ENCODE measurements at regions not wholly inside any gene's neighbourhood (a gene's known extent, or its start where the extent isn't known, plus 50 kb on each side); places are given as distances from the start of the nearest gene placed in this dataset.

DNA sequence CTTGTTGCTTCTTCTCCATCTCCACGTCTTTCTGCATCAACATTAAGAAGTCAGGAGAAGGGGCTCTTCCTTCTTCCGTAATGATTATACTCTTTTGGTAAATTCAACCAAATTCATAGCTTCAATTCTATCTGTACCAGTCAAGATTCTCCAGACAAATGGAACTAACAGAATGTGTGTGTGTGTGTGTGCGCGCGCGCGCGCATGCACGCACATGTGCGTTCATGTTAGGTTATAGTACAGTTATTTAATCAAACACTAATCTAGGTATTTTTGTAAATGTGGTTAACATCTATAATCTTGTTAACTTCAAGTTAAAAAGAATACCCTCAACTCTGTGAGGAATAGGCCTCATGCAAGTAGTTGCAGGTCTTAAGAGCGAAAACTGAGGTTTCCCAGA is 150.3 kb upstream of the TAS2R1 start (continued):
- TF ChIP-seq, protein P1, sequence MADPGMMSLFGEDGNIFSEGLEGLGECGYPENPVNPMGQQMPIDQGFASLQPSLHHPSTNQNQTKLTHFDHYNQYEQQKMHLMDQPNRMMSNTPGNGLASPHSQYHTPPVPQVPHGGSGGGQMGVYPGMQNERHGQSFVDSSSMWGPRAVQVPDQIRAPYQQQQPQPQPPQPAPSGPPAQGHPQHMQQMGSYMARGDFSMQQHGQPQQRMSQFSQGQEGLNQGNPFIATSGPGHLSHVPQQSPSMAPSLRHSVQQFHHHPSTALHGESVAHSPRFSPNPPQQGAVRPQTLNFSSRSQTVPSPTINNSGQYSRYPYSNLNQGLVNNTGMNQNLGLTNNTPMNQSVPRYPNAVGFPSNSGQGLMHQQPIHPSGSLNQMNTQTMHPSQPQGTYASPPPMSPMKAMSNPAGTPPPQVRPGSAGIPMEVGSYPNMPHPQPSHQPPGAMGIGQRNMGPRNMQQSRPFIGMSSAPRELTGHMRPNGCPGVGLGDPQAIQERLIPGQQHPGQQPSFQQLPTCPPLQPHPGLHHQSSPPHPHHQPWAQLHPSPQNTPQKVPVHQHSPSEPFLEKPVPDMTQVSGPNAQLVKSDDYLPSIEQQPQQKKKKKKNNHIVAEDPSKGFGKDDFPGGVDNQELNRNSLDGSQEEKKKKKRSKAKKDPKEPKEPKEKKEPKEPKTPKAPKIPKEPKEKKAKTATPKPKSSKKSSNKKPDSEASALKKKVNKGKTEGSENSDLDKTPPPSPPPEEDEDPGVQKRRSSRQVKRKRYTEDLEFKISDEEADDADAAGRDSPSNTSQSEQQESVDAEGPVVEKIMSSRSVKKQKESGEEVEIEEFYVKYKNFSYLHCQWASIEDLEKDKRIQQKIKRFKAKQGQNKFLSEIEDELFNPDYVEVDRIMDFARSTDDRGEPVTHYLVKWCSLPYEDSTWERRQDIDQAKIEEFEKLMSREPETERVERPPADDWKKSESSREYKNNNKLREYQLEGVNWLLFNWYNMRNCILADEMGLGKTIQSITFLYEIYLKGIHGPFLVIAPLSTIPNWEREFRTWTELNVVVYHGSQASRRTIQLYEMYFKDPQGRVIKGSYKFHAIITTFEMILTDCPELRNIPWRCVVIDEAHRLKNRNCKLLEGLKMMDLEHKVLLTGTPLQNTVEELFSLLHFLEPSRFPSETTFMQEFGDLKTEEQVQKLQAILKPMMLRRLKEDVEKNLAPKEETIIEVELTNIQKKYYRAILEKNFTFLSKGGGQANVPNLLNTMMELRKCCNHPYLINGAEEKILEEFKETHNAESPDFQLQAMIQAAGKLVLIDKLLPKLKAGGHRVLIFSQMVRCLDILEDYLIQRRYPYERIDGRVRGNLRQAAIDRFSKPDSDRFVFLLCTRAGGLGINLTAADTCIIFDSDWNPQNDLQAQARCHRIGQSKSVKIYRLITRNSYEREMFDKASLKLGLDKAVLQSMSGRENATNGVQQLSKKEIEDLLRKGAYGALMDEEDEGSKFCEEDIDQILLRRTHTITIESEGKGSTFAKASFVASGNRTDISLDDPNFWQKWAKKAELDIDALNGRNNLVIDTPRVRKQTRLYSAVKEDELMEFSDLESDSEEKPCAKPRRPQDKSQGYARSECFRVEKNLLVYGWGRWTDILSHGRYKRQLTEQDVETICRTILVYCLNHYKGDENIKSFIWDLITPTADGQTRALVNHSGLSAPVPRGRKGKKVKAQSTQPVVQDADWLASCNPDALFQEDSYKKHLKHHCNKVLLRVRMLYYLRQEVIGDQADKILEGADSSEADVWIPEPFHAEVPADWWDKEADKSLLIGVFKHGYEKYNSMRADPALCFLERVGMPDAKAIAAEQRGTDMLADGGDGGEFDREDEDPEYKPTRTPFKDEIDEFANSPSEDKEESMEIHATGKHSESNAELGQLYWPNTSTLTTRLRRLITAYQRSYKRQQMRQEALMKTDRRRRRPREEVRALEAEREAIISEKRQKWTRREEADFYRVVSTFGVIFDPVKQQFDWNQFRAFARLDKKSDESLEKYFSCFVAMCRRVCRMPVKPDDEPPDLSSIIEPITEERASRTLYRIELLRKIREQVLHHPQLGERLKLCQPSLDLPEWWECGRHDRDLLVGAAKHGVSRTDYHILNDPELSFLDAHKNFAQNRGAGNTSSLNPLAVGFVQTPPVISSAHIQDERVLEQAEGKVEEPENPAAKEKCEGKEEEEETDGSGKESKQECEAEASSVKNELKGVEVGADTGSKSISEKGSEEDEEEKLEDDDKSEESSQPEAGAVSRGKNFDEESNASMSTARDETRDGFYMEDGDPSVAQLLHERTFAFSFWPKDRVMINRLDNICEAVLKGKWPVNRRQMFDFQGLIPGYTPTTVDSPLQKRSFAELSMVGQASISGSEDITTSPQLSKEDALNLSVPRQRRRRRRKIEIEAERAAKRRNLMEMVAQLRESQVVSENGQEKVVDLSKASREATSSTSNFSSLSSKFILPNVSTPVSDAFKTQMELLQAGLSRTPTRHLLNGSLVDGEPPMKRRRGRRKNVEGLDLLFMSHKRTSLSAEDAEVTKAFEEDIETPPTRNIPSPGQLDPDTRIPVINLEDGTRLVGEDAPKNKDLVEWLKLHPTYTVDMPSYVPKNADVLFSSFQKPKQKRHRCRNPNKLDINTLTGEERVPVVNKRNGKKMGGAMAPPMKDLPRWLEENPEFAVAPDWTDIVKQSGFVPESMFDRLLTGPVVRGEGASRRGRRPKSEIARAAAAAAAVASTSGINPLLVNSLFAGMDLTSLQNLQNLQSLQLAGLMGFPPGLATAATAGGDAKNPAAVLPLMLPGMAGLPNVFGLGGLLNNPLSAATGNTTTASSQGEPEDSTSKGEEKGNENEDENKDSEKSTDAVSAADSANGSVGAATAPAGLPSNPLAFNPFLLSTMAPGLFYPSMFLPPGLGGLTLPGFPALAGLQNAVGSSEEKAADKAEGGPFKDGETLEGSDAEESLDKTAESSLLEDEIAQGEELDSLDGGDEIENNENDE (IDR thresholded peaks at IDR 0.05; ENCODE audit: insufficient replicate concordance, low read length), result no peak
- no peak for TF ChIP-seq HDAC2 (IDR thresholded peaks at IDR 0.05; ENCODE audit: borderline replicate concordance in 1 of 2, low read depth in 2 of 2, low read length in 2 of 2)
- no peak for TF ChIP-seq SRF (IDR thresholded peaks at IDR 0.05; ENCODE audit: low read depth, low read length)
- no peak for TF ChIP-seq CBX5 (IDR thresholded peaks at IDR 0.05; ENCODE audit: low read depth, low read length)
- no peak for TF ChIP-seq SIX5 (IDR thresholded peaks at IDR 0.05; ENCODE audit: low read depth, low read length)
- no peak for TF ChIP-seq CHD1 (IDR thresholded peaks at IDR 0.05; ENCODE audit: low read depth, low read length)
- TF ChIP-seq CTBP2 (IDR thresholded peaks at IDR 0.05; ENCODE audit: borderline replicate concordance, insufficient read depth, insufficient read length, low read length), result no peak
- no peak for TF ChIP-seq TBP (IDR thresholded peaks at IDR 0.05; ENCODE audit: low read depth, low read length)
